C4-2B (cell line): ENCODE measurements at regions not wholly inside any gene's neighbourhood (a gene's known extent, or its start where the extent isn't known, plus 50 kb on each side); places are given as distances from the start of the nearest gene placed in this dataset.

Experiments used
- ZFX ChIP-seq: fragments of 450-650 bp; IDR thresholded peaks from 2 replicates; pipeline ENCODE4 v1.6.1; 2017
- TF ChIP-seq, protein P1 (sequence below): fragments of 450-650 bp; conservative IDR thresholded peaks from 2 replicates; pipeline ENCODE4 v1.5.1; 2017; ENCODE audit warnings: mild to moderate bottlenecking

DNA sequence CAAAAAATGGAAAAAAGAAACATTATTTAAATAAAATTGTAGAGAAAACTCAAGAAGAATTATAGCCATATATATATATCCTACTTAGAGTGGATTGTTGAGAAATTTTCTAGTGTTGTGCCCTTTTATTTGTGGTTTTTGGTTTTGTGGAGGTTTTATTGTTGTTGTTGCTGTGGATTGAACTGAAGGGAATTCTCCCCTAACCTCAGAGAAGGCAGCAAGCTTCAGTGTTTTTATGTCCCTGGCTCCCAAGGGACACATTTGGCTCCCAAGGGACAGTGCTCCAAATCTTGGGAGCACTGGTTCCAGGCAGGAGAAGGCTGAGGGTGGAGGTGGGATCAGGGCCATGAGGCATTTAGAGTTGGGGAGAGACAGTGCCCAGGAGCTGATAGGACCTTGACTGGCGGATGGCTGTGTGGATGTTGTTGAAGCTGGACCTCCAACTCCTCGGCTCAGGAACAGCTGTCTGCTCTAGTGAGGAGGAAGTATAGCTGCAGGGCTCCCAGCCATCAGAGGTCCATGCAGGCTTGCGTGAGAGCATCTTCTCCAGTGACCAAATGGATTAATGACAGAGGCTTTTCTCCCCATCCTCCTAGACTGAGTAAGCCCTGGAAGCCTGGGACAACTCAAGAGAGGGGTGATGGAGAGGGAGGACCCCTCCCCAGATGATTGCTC, 100.5 kb downstream of the TEX35 start:
- TF ChIP-seq, protein P1, sequence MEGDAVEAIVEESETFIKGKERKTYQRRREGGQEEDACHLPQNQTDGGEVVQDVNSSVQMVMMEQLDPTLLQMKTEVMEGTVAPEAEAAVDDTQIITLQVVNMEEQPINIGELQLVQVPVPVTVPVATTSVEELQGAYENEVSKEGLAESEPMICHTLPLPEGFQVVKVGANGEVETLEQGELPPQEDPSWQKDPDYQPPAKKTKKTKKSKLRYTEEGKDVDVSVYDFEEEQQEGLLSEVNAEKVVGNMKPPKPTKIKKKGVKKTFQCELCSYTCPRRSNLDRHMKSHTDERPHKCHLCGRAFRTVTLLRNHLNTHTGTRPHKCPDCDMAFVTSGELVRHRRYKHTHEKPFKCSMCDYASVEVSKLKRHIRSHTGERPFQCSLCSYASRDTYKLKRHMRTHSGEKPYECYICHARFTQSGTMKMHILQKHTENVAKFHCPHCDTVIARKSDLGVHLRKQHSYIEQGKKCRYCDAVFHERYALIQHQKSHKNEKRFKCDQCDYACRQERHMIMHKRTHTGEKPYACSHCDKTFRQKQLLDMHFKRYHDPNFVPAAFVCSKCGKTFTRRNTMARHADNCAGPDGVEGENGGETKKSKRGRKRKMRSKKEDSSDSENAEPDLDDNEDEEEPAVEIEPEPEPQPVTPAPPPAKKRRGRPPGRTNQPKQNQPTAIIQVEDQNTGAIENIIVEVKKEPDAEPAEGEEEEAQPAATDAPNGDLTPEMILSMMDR: no peak
- no peak for TF ChIP-seq ZFX
